Keratinocyte (primary cell): ENCODE measurements at regions not wholly inside any gene's neighbourhood (a gene's known extent, or its start where the extent isn't known, plus 50 kb on each side); places are given as distances from the start of the nearest gene placed in this dataset.

Experiments
- DNase-seq: peaks from one replicate; pipeline ENCODE4 v3.0.0-alpha.2; 2011; ENCODE audit warnings: low read depth, missing footprints, low spot score
- FAIRE-seq: peaks from 2 replicates; lab custom pipeline; 2011; peaks lifted over from hg19 to GRCh38; lab: Jason Lieb, UNC
- H2AFZ ChIP-seq: 2 replicates; pipeline ENCODE4 v1.6.0; 2012; ENCODE audit warnings: low read length, control low read depth, inconsistent platforms; ENCODE audit not compliant: control insufficient read depth
- H3K27ac ChIP-seq: 2 replicates; pipeline ENCODE4 v1.5.1; 2011; ENCODE audit warnings: low read length; ENCODE audit not compliant: control insufficient read depth, insufficient read depth
- H3K27me3 ChIP-seq: 3 replicates; pipeline ENCODE4 v1.6.0; 2011; ENCODE audit warnings: low read length; ENCODE audit not compliant: control insufficient read depth, insufficient read depth; ENCODE audit errors: extremely low read depth
- H3K36me3 ChIP-seq, 2 experiments: 2 replicates in 1 of 2; 3 replicates in 1 of 2; pipeline ENCODE4 v1.5.1; 2011; ENCODE audit warnings: low read length in 2 of 2, mild to moderate bottlenecking in 1 of 2; ENCODE audit not compliant: control insufficient read depth in 2 of 2, insufficient read depth in 2 of 2; ENCODE audit errors: extremely low read depth in 1 of 2
- H3K4me1 ChIP-seq: 3 replicates; pipeline ENCODE4 v1.5.1; 2011; ENCODE audit warnings: low read length; ENCODE audit not compliant: control insufficient read depth, insufficient read depth; ENCODE audit errors: extremely low read depth
- H3K4me2 ChIP-seq: 3 replicates; pipeline ENCODE4 v1.6.0; 2011; ENCODE audit warnings: low read depth, low read length; ENCODE audit not compliant: control insufficient read depth, insufficient read depth; ENCODE audit errors: extremely low read depth
- H3K4me3 ChIP-seq, 3 experiments: fragments of 200-600 bp in 1 of 3; sonication (generic) in 1 of 3; 2 replicates in 2 of 3; 3 replicates in 1 of 3; pipeline ENCODE4 v1.5.1; 2011 to 2016; ENCODE audit warnings: low read length in 3 of 3, mild to moderate bottlenecking in 3 of 3, control low read depth in 2 of 3, inconsistent platforms in 1 of 3, low read depth in 1 of 3, mixed read lengths in 1 of 3, mixed run types in 1 of 3, moderate library complexity in 1 of 3; ENCODE audit not compliant: control insufficient read depth in 2 of 3, insufficient read depth in 2 of 3; ENCODE audit errors: extremely low read depth in 1 of 3
- H3K79me2 ChIP-seq: 2 replicates; pipeline ENCODE4 v1.6.0; 2012; ENCODE audit warnings: low read length; ENCODE audit not compliant: control insufficient read depth, insufficient read depth
- H3K9ac ChIP-seq: 3 replicates; pipeline ENCODE4 v1.6.0; 2011; ENCODE audit warnings: low read length; ENCODE audit not compliant: control insufficient read depth, insufficient read depth; ENCODE audit errors: extremely low read depth
- H3K9me1 ChIP-seq: 3 replicates; pipeline ENCODE4 v1.6.0; 2011; ENCODE audit warnings: low read length; ENCODE audit not compliant: control insufficient read depth, insufficient read depth; ENCODE audit errors: extremely low read depth
- H3K9me3 ChIP-seq: 2 replicates; pipeline ENCODE4 v1.5.1; 2012; ENCODE audit warnings: low read depth, low read length; ENCODE audit not compliant: control insufficient read depth
- H4K20me1 ChIP-seq: 3 replicates; pipeline ENCODE4 v1.6.0; 2011; ENCODE audit warnings: low read length; ENCODE audit not compliant: control insufficient read depth, insufficient read depth; ENCODE audit errors: extremely low read depth
- CTCF ChIP-seq, 3 experiments: IDR thresholded peaks in 1 of 3; conservative IDR thresholded peaks in 1 of 3; optimal IDR thresholded peaks in 1 of 3; 2 replicates in 2 of 3; 3 replicates in 1 of 3; pipeline versions ENCODE3 to v1.5.1; 2011; ENCODE audit warnings: low read length in 3 of 3, mild to moderate bottlenecking in 3 of 3, moderate library complexity in 2 of 3, control low read depth in 1 of 3, inconsistent platforms in 1 of 3; ENCODE audit not compliant: insufficient read depth in 2 of 3; ENCODE audit errors: extremely low read depth in 1 of 3
- EZH2 ChIP-seq: IDR thresholded peaks from one replicate; pipeline ENCODE4 v1.6.1; 2012; ENCODE audit warnings: inconsistent platforms, mild to moderate bottlenecking, low read length, moderate library complexity
- dilution Hi-C: fragments of 300-500 bp; cut with MboI; formaldehyde crosslinking; loops from one replicate; pipeline ENCODE4 v1.7.0; 2020; ENCODE audit warnings: low sequenced_read_pairs; ENCODE audit not compliant: extremely low pct_ligation_motif_present

GRCh38 chr10:31140716-31141115, 109.1 kb upstream of the ZNF438 start:
- no peak for FAIRE-seq
- Histone ChIP-seq H4K20me1 (no peaks in the 10 kb centered on the region), H3K27ac (no peak overlapping the region)

GRCh38 chr10:31142026-31142425, 110.4 kb upstream of the ZNF438 start:
- Histone ChIP-seq H3K79me2 (no peaks in the 10 kb centered on the region), H3K9me3 (no peaks in the 10 kb centered on the region), H3K4me2 (no peak overlapping the region), H3K4me3 (no peak overlapping the region), H3K36me3 (no peaks in the 10 kb centered on the region), H3K27me3 (no peaks in the 10 kb centered on the region), H3K9me1 (no peaks in the 10 kb centered on the region), H3K9ac (no peak overlapping the region), H3K27ac (no peak overlapping the region), H3K4me1 (peaks cover 6% of the 10 kb centered on the region), H2AFZ (no peak overlapping the region), H4K20me1 (no peaks in the 10 kb centered on the region)
- FAIRE-seq (no peak), DNase-seq (no peak)
- dilution Hi-C loops = no loop called here
- TF ChIP-seq EZH2 = no peak
- TF ChIP-seq CTCF (optimal IDR thresholded peaks at IDR 0.05 in 1 of 3, IDR thresholded peaks at IDR 0.05 in 1 of 3, conservative IDR thresholded peaks at IDR 0.05 in 1 of 3; ENCODE audit: extremely low read depth in 1 of 3, insufficient read depth in 2 of 3, low read length in 3 of 3) = no peak

More at GRCh38 chr10:31140716-31141115, 109.1 kb upstream of the ZNF438 start:
- no peak overlapping the region for H3K9ac ChIP-seq
- no peak for TF ChIP-seq CTCF (optimal IDR thresholded peaks at IDR 0.05 in 1 of 3, IDR thresholded peaks at IDR 0.05 in 1 of 3, conservative IDR thresholded peaks at IDR 0.05 in 1 of 3; ENCODE audit: extremely low read depth in 1 of 3, insufficient read depth in 2 of 3, low read length in 3 of 3)
- TF ChIP-seq EZH2 = no peak
- H3K36me3 ChIP-seq = no peaks in the 10 kb centered on the region
- no peaks in the 10 kb centered on the region for H3K9me3 ChIP-seq
- H3K4me3 ChIP-seq = no peak overlapping the region
- H3K9me1 ChIP-seq = no peaks in the 10 kb centered on the region
- no peak overlapping the region for H2AFZ ChIP-seq
- no peak overlapping the region for H3K4me2 ChIP-seq
- dilution Hi-C loops = no loop called here
- H3K27me3 ChIP-seq = no peaks in the 10 kb centered on the region
- H3K4me1 ChIP-seq = no peaks in the 10 kb centered on the region
- no peak for DNase-seq
- no peaks in the 10 kb centered on the region for H3K79me2 ChIP-seq
